NCI-H510A (cell line): ENCODE measurements at regions not wholly inside any gene's neighbourhood (a gene's known extent, or its start where the extent isn't known, plus 50 kb on each side); places are given as distances from the start of the nearest gene placed in this dataset.
"Not testable (repeated sequence)": the region's sequence is repeated elsewhere in the genome, so short reads cannot be mapped to it uniquely, and the experiment has no call there.

Experiments
- DNase-seq: peaks from one replicate; lab custom pipeline; 2025; lab: John Stamatoyannopoulos, UW

DNA sequence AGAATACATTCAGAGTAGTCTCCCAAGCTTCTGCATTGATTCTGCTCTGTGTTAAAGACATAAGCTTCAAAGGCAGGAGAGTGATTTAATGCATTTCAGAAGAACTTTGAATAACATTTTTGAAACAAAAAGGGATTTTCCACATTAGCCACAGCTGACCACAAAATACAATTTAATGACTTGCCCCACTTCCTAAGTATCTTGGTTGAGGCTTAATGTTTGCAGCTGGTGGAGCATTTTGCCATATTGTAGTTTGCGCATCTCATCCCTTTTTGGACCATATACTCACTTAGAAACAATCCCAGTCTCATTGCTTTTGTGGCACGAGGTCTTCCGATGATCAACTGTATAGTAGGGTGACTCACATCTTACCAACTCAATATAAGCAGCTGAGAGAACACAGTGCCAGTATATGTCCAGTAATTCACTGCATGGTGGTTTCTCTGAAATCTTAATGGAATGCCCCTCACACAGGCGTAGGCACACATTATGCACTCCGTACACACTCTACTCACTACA, 455.8 kb upstream of the PTGER4 start:
- DNase-seq: no peak

DNA sequence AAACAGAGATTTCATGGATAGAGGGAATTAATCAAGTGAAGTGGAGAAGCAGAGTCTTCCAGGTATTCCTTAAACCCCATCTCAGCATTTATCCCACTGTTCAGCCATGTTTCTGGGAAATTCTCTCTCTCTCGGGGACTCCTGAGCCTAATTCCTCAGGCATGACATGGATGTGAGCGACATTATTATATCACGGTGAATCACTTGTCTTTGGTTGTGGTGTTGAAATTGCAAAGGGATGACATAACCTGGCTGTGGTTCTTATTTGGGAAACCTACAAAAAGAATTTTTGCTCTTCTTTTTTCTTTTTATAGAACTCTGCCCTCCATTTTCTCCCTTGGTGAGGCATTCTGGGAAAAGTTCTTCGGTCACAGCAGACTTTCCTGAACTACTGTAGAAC, 457.9 kb upstream of the PTGER4 start:
- no peak for DNase-seq

DNA sequence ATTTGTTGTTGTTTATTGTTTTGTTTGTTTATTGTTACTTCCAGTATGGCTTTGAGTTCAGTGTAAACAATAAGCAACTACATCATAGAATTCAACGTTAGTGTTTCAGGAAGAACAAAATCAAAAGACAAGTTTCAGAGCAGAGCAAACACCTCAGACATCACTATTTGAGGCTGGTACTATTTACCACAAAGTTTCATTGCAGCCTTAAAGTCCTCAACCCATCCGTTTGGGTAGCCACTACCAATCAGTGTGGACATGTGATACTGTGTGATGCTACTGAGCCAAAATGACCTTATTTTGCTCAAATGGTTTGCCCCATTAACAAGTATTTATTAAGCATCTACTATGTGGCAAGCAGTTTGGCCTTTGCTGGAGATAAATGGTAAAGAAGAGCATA, 458.5 kb upstream of the PTGER4 start:
- DNase-seq: no peak

DNA sequence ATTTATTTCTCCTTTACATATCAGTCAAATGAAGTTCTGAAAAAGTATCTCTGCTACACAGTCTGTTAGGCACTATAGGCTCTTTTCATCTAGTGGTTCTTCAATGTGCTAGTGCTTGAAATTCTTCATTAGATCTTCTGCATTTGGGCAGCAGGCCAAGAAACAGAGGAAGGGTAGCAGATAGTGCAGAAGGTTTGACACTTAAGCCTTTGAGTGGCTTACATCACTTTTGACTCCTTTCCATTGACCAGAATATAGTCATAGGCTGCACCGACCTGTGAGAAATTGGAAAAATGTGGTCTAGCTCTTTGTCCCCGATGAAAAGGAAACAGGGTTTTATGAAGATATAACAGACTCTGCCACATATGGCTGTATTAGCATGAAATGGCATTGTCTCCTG, 459.5 kb upstream of the PTGER4 start:
- no peak for DNase-seq

DNA sequence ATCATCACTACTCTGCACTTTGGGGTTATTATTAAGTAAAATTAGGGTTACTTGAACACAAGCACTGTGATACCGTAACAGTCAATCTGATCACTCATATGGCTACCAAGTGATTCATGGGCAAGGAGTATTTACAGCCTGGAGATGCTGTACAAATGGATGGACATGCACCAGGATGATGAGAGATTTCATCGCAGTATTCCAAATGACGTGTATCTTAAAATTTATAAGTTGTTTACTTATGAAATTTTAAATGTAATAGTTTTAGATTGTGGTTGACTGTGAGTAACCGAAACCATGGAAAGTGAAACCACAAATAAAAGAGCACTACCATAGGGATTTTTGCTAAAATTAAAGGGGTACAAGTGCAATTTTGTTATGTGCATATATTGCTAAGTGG, 462.2 kb upstream of the PTGER4 start:
- no peak for DNase-seq

DNA sequence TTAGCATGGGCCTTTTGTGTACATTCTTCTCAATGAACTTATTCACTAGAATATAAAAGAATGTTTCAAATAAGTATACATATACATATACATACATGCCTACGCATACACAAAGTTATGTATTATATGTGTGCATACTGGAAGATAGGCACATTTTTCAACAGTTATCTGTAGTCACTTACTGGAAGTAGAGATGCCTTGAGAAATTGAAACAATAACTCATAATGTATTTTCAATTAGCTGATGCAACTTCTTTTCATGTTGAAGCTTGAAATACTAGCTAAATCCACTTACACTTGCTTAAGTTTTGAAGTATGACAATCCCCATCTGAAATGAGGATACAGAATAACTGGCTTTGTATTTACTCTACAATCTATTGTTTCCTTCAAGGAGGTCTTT, 469.0 kb upstream of the PTGER4 start:
- DNase-seq: no peak

DNA sequence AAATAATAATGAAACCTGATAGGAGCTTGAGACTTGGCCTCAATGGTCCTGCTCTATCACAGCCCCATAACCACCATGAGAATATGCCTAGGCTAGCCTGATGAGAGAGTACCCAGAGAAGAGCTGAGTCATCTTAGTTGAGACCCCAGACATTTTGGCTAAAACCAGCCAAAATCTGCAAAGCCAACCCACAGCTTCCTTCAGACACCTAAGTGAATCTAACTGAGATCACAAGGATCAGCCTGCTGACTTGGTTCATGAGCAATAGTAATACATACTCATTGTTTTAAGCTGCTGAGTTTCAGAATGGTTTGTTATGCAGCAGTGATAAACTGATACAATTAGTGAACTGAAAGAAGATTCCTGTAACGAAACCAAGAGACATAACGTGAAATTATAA, 473.7 kb upstream of the PTGER4 start:
- no peak for DNase-seq

DNA sequence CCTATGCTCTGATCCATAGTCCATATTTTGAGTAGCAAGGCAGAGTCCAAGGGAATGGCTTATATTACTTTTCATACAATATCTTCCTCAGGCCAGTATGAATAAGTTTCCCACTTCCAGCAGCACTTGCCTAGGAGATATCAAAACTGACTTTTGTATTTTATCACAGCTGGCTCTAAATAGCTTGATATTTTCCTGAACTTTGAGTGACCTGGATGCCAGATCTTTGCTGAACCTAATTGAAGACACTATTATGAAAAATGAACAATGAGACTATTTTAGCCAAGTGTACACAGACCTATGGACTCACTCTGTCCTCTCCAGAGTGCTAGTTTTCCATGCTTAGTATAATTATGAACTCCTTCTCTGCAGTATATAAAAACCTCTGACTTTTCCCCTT, 475.6 kb upstream of the PTGER4 start:
- no peak for DNase-seq

DNA sequence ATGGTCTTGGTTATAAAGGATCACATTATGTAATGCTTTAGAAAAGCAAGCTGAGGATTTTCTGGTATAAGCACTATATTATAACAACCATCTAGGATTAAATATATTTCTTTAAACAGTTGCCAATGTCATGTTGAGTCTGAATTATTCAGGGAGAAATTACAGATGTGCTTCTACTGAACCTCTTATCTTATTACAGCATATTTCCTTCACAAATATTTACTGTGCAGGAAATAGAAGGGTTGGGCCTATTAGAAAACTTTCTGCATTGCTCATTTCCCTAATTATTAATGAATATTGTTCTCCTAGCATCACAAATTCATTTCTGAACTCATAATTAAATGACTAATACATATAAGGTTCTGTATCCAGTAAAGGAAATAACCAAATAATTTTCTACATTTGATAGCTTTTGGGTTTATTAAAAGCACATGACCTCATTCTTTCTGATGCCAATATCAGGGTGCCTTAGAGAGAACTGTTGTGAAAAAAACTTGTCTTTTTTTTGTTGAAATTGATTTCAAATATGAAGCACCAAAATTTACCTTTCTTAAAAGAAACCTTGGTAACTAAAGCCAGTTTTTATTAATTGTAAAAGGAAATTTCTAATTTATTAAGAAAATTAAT, 476.8 kb upstream of the PTGER4 start:
- no peak for DNase-seq

DNA sequence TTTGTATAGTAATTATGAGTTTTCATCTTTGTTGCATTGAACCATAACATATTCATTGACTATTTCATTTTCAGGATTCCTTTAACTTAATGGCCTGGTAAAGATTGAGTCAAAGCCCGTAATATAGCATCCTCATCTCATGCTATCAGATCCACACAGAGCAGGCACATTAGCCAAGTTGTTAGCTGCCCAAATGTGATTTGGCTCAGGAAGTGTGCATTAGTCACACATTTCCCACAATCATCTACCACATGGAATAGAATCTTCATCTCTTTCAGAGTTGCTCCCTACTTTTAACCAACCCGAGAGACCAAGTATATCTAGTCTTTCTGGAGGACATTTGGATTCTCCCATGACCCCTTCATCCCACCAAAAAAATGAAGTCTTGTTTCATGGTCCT, 481.0 kb upstream of the PTGER4 start:
- DNase-seq: no peak

DNA sequence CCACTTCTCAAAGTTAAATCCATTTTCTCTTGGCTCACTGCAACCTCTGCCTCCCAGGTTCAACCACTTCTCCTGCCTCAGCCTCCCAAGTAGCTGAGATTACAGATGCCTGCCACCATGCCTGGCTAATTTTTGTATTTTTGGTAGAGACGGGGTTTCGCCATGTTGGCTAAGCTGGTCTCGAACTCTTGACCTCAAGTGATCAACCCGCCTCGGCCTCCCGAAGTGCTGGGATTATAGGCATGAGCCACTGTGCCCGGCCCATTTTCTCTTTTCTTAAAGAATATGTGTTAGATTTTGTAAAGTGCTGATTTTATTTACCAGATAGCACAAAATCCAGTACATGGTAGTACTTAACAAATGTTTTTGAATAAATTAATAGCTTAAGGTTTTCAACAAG, 484.1 kb upstream of the PTGER4 start:
- not testable (repeated sequence) for DNase-seq

DNA sequence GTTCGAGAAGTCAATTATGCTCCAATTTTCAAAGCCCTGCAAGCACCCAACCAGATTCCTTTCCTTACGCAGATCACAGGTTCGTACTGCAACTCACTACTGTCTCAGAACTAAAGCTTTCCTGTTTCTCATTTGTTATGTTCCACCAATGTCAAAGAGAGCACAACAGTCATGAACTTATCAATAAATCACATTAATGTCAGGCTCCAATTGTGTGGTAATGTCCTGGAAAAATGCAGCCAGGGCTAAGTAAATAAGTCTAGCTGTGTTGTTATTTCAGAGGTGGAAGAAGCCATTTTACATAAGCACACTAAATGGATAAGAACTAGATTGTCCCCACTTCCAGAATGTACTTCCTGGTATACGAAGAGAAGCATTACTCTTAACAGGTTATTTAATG, 488.6 kb upstream of the PTGER4 start:
- no peak for DNase-seq

DNA sequence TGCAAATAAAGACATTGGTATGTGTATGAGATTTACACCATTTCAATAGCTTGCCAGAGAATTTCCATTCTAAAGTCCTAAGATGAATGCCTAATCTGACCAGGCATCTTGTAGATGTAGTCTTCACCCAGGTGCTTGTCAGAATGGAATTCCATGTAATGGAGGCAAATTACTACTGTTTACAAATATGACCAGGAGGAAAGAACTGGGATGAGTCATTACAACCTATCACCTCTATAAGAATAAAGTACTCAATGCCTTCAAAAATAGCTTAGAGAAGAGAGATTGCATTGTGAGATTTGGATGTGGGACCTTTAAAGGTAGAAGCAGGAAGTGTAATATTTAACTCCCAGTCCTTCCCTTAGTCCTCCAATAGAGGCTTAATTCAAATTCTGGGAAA, 507.0 kb upstream of the PTGER4 start:
- DNase-seq: no peak

DNA sequence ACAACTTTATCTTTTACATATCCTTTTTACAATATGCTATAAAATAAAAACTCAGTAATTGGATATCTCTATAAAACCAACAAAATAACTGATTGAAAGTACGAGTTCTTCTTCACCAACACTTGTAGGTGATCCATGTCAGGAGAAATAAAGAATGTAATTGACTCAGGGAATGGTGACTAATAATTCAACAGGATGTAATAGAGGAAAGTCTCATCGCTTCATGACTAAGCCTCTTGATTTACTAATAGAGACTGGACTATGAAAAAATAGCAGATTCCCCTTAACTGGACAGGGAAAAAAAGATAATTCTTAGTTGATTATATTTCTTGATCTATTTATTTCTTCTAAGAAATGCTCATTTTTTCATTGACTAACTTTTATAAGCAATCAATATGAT, 507.7 kb upstream of the PTGER4 start:
- DNase-seq: no peak

DNA sequence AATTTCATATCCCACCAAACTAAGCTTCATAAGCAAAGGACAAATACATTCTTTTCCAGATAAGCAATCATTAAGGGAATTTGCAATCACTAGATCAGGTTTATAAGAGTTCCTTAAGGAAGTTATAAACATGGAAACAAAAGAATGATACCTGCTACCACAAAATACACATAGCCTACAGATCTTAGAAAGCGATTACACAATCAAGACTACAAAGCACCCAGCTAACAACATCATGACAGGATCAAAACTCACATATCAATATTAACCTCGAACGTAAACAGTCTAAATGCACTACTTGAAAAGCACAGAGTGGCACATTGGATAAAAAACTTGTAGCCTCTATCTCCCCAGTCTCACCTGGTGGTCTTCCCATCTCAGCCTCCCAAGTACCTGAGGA, 512.4 kb upstream of the PTGER4 start:
- no peak for DNase-seq

DNA sequence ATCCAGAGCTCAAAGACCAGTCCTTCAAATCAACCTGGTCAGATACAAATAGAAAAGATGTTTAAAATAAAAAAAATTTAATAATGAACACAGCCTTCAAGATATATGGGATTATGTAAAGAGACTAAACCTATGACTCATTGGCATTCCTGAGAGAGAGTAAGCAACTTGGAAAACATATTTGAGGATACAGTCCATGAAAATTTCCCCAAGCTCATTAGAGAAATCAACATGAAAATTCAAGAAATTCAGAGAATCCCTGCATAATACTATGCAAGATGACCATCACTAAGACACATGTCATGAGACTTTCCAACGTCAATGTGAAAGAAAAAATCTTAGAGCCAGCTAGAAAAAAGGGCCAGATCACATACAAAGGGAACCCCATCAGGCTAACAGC, 512.9 kb upstream of the PTGER4 start:
- DNase-seq: no peak

DNA sequence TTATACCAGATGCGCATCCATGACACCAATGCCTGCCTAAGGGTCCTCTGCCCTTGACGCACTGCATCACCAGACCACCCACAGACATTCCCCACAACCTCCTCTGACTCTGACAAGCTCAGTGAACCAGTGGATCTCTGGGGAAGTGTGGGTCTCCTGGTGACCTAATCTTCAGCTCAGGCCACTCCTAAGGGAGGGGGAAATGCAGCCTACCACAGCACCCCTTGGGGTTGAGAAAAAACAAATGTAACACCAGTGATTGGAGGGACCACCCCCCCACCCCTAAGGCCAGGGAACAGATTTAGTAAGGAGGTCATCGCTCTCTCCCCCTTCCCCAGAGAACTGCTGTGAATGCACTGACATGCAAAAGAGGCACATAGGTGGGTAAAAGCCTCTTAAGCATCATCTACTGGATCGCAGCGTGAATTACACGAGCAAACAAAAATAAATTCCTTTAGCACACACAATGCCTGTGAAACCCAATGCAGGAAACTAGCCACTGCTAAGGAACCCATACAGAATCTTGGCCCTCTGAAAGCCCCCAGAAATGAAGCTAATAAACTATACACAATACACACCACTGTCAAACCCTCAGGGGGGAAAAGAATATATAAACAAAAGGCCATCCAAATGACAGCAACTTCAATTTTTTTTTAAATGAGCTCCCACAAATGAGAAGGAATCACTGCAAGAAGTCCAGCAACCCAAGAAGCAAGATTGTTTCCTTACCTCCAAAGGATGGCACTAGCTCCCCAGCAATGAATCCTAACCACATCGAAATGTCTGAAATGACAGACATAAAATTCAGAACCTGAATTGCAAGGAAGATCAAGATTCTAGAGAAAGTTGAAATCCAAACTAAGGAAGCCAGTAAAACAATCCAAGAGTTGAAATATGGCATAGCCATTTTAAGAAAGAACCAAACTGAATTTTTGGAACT, 513.7 kb upstream of the PTGER4 start:
- no peak for DNase-seq

DNA sequence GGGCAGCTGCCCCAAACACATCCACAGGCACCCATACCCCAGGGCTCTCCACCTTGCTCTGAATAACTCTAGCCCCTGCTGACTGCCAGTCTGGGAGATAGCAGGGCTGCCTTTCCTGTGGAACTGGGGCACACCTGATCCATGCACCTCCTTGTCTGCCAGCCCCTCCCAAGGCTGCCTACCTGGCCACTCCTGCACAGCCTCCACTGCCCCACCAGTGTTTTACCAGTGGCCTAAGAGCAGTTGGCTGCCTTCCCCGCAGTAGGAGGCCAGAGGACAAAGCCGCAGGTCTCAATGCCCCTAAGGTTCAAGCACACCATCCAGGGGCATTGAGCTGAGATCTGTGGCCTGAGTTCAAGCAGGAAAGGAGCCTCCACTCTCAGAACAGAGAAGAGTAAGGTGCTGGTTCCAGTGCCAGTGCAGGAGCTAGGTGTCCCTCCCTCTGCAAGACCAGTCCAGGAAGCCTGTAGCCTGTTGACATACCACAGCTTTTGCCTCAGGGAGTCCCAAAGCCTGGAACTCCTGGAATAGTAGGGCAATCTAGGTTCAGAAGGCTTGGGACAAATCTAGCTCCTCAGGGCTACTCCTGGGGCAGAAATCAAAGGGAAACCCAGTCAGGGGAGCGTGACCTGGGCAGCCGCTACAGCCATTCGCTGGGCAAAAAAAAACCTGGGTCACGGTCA, 514.5 kb upstream of the PTGER4 start:
- no peak for DNase-seq

DNA sequence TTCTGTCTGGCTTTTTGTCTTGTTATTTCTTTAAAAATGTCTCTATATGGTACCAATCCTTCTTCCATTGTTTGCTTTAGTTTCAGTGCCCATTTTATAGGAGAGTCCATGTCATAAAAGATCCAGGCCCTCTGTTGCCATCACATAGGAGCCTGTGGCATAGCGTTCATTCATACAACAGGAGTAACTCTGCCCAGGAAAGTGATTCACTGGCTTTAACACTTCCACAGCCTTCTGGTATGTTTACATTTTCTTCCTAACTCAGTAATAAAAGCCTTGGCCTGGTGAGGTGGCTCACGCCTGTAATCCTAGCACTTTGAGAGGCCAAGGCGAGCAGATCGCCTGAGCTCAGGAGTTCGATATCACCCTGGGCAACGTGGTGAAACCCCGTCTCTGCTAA, 519.3 kb upstream of the PTGER4 start:
- no peak for DNase-seq

DNA sequence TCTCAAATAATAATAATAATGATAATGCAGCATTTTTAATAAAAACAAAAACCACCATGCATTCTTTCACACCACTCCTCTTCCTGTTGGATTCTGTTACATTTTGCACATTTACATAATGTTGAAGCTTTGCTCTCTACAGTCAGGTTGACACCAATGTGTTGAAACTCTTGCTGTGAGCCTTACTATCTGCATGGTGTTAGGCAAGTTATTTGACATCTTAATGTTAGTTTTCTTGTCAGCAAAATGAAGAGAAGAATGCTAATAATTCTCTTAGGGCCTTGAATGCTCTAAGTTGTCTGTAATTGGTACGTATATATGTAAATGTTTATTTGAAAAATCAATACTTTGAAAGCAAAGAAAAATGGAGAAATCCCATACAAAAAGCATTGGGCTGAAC, 525.5 kb upstream of the PTGER4 start:
- DNase-seq: no peak

DNA sequence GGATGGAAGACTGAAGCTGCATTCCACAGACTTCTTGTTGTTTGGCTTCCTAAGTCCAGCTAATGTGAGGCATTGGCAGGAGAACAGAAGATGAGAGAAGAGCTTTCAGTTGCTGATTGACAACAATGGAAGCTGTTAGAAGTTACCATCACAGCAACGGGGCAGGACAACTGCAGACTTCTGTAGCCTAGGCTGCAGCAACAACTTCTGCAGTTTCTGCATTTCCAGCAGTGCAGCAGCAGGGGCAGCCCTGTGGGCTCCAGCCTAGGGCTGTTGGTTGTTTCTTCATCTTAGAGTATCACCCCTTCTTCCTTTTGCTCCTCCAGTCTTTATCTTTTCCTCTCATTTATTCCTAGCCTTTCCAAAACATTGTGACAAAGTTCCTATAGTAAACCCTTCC, 528.8 kb upstream of the PTGER4 start:
- no peak for DNase-seq

DNA sequence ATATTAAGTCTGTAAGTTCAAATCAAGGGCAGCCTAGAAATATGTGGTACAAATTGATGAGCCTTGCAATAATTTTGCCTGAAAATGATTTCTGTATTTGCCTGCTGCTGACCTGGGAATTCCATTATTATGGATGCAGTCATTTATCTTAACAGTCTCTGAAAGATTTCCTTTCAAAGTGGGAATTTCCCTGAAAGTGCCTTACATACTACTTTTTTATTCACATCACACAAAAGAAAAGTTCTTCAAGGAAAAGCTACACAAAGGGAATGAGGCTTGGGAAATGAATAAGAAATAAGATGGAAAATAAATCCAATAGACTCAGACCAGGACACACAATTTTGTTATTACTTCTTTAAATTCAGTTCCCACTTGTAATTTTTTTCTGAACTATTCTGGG, 537.8 kb upstream of the PTGER4 start:
- DNase-seq: no peak

DNA sequence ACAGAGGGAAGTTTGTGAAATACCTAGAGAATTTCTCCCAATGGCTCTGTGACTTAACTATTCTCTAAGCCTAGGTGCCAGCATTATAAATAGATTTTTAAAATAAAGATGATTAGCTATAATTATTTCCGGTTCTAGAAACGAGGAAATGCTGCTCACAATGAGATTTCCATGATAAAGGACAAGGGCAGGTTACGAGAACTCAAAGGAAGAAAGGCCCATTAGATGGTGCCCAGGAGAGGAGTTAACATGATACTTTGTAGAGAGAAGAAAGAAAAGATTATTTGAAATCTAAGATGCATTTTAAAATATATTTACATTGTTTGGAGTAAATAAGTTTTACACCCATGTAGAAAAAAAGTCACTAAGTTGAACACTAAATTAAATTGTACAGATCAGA, 538.3 kb upstream of the PTGER4 start:
- no peak for DNase-seq
